ENCODE measurements at regions not wholly inside any gene's neighbourhood (a gene's known extent, or its start where the extent isn't known, plus 50 kb on each side); places are given as distances from the start of the nearest gene placed in this dataset.

- no peak for DNase-seq
Measured at GRCh38 chr20:52817511-52817910, 154.6 kb upstream of the TSHZ2 start.

GRCh38 chr20:52814371-52814770 lies 157.8 kb upstream of the TSHZ2 start:
- no peak for DNase-seq

GRCh38 chr20:52812231-52812847 lies 159.8 kb upstream of the TSHZ2 start:
- no peak for DNase-seq

GRCh38 chr20:52809003-52809402 lies 163.2 kb upstream of the TSHZ2 start:
- DNase-seq, result no peak

GRCh38 chr20:52806918-52807317 lies 165.2 kb upstream of the TSHZ2 start:
- no peak for DNase-seq

GRCh38 chr20:52805843-52806242 lies 166.3 kb upstream of the TSHZ2 start:
- no peak for DNase-seq

GRCh38 chr20:52805296-52805571 lies 166.9 kb upstream of the TSHZ2 start:
- DNase-seq, result no peak

- DNase-seq, result no peak
Measured at GRCh38 chr20:52804497-52805295, 167.5 kb upstream of the TSHZ2 start.

- DNase-seq, result no peak
Measured at GRCh38 chr20:52801628-52802006, 170.5 kb upstream of the TSHZ2 start.

GRCh38 chr20:52800734-52801627 lies 171.2 kb upstream of the TSHZ2 start:
- no peak for DNase-seq

- no peak for DNase-seq
Measured at GRCh38 chr20:52799130-52799529, 173.0 kb upstream of the TSHZ2 start.

GRCh38 chr20:52798124-52798523 lies 174.0 kb upstream of the TSHZ2 start:
- DNase-seq, result no peak

- DNase-seq, result no peak
Measured at GRCh38 chr20:52794853-52795252, 177.3 kb upstream of the TSHZ2 start.

- no peak for DNase-seq
Measured at GRCh38 chr20:52793339-52793963, 178.7 kb upstream of the TSHZ2 start.

- DNase-seq, result no peak
Measured at GRCh38 chr20:52791091-52791490, 181.1 kb upstream of the TSHZ2 start.

- DNase-seq, result no peak
Measured at GRCh38 chr20:52789716-52790115, 182.4 kb upstream of the TSHZ2 start.

GRCh38 chr20:52787962-52788361 lies 184.2 kb upstream of the TSHZ2 start:
- no peak for DNase-seq

GRCh38 chr20:52787216-52787615 lies 184.9 kb upstream of the TSHZ2 start:
- DNase-seq, result no peak

- no peak for DNase-seq
Measured at GRCh38 chr20:52785679-52786078, 186.5 kb upstream of the TSHZ2 start.

GRCh38 chr20:52783769-52784168 lies 188.4 kb upstream of the TSHZ2 start:
- DNase-seq, result no peak

GRCh38 chr20:52780462-52780861 lies 191.7 kb upstream of the TSHZ2 start:
- no peak for DNase-seq

GRCh38 chr20:52779125-52779524 lies 193.0 kb upstream of the TSHZ2 start:
- DNase-seq, result no peak

- no peak for DNase-seq
Measured at GRCh38 chr20:52777171-52777570, 195.0 kb upstream of the TSHZ2 start.
